WI38 (cell line): ENCODE measurements at regions not wholly inside any gene's neighbourhood (a gene's known extent, or its start where the extent isn't known, plus 50 kb on each side); places are given as distances from the start of the nearest gene placed in this dataset.
A peak's percentile ranks its signal among the peaks of the same experiment; 100 is the strongest.

Source experiments
- H3K4me3 ChIP-seq: 2 replicates; pipeline ENCODE4 v1.5.1; 2011; ENCODE audit warnings: low read depth, mild to moderate bottlenecking, control low read depth, low read length
- TF ChIP-seq, protein P1 (sequence below): IDR thresholded peaks from 2 replicates; pipeline ENCODE4 v1.5.1; 2012; ENCODE audit warnings: low read depth, mild to moderate bottlenecking, control low read depth, low read length

GRCh38 chr1:184296466-184297243, 90.2 kb upstream of the C1orf21 start:
- no peak overlapping the region for H3K4me3 ChIP-seq
- TF ChIP-seq, protein P1, sequence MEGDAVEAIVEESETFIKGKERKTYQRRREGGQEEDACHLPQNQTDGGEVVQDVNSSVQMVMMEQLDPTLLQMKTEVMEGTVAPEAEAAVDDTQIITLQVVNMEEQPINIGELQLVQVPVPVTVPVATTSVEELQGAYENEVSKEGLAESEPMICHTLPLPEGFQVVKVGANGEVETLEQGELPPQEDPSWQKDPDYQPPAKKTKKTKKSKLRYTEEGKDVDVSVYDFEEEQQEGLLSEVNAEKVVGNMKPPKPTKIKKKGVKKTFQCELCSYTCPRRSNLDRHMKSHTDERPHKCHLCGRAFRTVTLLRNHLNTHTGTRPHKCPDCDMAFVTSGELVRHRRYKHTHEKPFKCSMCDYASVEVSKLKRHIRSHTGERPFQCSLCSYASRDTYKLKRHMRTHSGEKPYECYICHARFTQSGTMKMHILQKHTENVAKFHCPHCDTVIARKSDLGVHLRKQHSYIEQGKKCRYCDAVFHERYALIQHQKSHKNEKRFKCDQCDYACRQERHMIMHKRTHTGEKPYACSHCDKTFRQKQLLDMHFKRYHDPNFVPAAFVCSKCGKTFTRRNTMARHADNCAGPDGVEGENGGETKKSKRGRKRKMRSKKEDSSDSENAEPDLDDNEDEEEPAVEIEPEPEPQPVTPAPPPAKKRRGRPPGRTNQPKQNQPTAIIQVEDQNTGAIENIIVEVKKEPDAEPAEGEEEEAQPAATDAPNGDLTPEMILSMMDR: no peak

DNA sequence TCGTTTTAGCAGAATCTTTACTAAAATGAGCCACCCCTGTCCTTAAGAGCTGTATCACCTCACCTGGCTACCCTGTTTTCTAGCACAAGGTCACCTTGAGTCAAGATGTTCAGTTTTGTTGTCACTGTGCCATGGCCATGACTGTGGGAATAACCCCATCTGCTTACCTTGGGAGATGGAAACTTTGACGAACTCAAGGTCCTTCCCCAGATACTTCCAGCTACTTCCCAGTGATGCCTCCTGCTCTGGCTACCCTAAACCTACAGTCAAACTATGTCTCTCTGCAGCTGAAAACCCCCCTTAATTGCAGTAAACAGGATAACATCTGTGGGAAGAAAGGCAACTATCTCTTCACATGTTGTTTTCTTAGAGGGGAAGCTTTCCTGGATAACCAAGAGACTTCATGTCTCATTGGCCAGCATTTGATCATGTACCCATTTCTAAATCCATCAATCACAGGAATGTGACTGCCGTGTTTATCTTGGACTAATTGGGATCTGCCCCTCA, 89.5 kb upstream of the C1orf21 start:
- TF ChIP-seq, protein P1: no peak
- no peak overlapping the region for H3K4me3 ChIP-seq

- TF ChIP-seq, protein P1: no peak
- no peak overlapping the region for H3K4me3 ChIP-seq
These were observed 88.1 kb upstream of the C1orf21 start for GRCh38 chr1:184298440-184299405.

- TF ChIP-seq, protein P1: no peak
- no peak overlapping the region for H3K4me3 ChIP-seq
These were observed 87.4 kb upstream of the C1orf21 start for GRCh38 chr1:184299406-184299790.

GRCh38 chr1:184299796-184300195, 87.0 kb upstream of the C1orf21 start:
- TF ChIP-seq, protein P1: no peak
- no peak overlapping the region for H3K4me3 ChIP-seq

DNA sequence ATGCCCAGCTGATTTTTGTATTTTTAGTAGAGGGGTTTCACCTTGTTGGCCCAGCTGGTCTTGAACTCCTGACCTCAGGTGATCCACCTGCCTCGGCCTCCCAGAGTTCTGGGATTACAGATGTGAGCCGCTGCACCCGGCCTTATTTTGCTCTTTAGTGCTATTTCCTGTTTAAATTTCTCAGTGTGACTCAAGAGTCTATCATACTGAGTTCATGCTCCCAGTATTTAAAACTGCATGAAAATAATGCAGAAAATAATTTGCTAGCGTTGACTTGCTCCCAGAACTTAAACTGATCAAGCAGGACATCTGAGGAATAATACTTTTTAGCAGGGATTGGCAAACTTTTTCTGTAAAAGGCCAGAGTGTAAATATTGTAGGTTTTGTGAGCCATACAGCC, 86.4 kb upstream of the C1orf21 start:
- TF ChIP-seq, protein P1: no peak
- H3K4me3 ChIP-seq: peak overlapping the region; percentile 28; the same call in 1 of the 2 replicates

DNA sequence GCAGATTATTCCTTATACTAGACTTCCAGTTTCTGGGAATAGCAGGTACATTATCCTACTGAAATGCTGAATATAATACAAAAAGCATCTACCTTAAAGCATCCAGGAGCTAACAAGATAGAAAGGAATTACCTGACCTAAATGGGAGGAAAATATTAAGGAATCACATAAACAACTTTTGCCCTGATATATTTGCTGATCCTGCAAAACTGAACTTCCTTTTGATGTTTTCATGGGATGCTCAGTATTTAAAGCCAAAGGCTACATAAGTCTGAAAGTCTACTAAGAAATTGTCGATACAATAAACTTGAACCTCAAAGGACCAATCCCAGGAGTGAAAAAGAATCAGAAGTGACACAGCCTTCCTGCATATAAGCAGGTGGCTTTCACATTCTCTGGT, 85.6 kb upstream of the C1orf21 start:
- H3K4me3 ChIP-seq: no peak overlapping the region

More for the DNA sequence above, 85.6 kb upstream of the C1orf21 start:
- TF ChIP-seq, protein P1: no peak
